ENCODE measurements at regions not wholly inside any gene's neighbourhood (a gene's known extent, or its start where the extent isn't known, plus 50 kb on each side); places are given as distances from the start of the nearest gene placed in this dataset.
"Not testable (repeated sequence)": the region's sequence is repeated elsewhere in the genome, so short reads cannot be mapped to it uniquely, and the experiment has no call there.

DNA sequence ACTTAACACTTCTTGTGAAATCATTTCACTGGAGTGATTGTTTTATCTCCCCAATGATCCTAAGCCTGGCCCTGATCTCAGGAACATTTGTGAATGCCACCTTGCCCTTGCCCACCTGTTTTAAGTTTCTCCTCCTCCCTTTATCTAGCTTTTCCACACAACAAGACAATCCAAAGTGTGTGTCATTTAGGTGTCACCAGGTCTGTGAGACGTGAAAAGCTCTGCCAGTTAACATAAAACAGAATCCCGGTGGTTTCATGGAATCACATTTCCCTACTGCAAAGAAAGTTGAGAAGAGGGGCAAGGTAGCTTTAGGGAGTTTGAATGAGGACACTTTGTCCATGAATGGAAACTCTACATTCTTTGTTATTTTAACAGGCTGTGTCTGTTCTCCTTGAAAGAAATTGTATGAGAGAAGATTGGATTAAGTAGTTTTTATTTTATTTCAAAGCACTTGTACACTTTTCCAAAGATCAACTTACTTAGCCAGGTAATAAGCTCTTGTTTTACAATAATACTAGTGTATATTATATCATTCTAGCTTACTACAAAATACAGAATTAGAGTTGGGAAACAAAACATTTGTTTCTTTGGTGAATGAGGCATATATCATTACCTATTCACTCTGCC, 239.0 kb downstream of the ISL1 start:
- Histone ChIP-seq H3K9me3 (no peaks in the 10 kb centered on the region), H3K27ac (no peak overlapping the region), H3K4me1 (no peaks in the 10 kb centered on the region), H3K36me3 (no peaks in the 10 kb centered on the region), H3K4me3 (replicated peaks in 1 of 3) (no peak overlapping the region), H3K27me3 (no peaks in the 10 kb centered on the region)
- no peak for DNase-seq
- WGBS, 2 donors = 19 to 24% methylated on average over 2 of the region's 2 CpGs
- intact Hi-C loops (cut with DNase I) = no loop called here
- no peak for TF ChIP-seq POLR2A (IDR thresholded peaks at IDR 0.05)
- TF ChIP-seq, protein P1, sequence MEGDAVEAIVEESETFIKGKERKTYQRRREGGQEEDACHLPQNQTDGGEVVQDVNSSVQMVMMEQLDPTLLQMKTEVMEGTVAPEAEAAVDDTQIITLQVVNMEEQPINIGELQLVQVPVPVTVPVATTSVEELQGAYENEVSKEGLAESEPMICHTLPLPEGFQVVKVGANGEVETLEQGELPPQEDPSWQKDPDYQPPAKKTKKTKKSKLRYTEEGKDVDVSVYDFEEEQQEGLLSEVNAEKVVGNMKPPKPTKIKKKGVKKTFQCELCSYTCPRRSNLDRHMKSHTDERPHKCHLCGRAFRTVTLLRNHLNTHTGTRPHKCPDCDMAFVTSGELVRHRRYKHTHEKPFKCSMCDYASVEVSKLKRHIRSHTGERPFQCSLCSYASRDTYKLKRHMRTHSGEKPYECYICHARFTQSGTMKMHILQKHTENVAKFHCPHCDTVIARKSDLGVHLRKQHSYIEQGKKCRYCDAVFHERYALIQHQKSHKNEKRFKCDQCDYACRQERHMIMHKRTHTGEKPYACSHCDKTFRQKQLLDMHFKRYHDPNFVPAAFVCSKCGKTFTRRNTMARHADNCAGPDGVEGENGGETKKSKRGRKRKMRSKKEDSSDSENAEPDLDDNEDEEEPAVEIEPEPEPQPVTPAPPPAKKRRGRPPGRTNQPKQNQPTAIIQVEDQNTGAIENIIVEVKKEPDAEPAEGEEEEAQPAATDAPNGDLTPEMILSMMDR (IDR thresholded peaks at IDR 0.05) = no peak

DNA sequence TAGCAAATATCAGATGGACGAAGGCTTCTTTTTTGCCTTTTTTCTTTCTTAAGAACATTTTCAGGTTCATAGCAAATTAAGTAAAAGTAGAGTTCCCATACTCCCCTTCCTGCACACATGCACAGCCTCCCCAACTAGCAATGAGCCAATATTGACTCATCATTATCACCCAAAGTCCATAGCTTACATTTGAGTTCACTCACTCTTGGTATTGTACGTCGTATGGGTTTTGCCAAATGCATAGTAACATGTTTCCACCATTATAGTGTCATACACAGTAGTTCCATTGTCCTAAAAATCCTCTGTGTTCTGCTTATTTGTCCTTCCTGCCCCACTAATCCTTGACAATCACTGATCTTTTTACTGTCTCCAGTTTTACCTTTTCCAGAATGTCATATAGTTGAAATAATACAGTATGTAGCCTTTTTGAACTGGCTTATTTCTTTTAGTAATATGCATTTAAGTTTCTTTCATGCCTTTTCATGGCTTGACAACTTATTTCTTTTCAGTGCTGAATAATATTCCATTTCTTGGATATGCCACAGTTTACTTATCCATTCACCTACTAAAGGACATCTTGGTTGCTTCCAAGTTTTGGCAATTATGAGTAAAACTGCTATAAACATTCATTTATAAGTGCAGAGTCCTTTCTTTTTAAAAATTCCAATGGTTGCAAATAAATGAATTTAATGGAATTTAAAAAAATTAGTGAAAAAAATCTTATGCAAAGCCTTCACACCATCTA, 242.1 kb downstream of the ISL1 start:
- WGBS, 2 donors = 92 to 94% methylated on average over 3 of the region's 3 CpGs
- Histone ChIP-seq H3K9me3 (no peaks in the 10 kb centered on the region), H3K4me1 (no peaks in the 10 kb centered on the region), H3K27me3 (no peaks in the 10 kb centered on the region), H3K4me3 (replicated peaks in 1 of 3) (no peak overlapping the region), H3K36me3 (no peaks in the 10 kb centered on the region), H3K27ac (no peak overlapping the region)
- intact Hi-C loops (cut with DNase I) = no loop called here
- TF ChIP-seq, protein P1 (IDR thresholded peaks at IDR 0.05) = no peak
- no peak for TF ChIP-seq POLR2A (IDR thresholded peaks at IDR 0.05)
- DNase-seq = no peak

DNA sequence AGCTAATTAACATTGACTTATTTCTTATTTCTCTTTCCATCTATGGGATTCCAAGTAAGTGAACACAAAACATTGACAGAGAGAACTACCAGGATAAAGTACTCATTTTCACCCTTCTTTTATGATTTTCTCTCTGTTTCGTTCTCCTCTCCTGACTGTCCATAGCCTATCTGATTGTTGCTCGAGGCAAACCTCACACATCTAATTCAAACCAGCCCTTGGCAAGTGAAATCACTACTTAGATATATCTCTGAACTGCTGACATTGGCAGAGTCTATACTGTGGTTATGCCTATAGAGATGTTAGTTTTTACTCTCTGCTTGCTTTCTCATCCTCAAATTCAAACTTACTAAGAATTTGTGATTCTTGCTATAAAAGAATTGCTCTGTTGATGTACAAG, 248.8 kb downstream of the ISL1 start:
- Histone ChIP-seq H3K9me3 (no peaks in the 10 kb centered on the region), H3K27ac (no peak overlapping the region), H3K4me1 (peaks cover 5 to 6% of the 10 kb centered on the region in 2 donors), H3K36me3 (no peaks in the 10 kb centered on the region), H3K4me3 (replicated peaks in 1 of 3) (no peak overlapping the region), H3K27me3 (no peaks in the 10 kb centered on the region)
- DNase-seq = no peak
- intact Hi-C loops (cut with DNase I) = no loop called here
- TF ChIP-seq, protein P1 (IDR thresholded peaks at IDR 0.05) = no peak
- no peak for TF ChIP-seq POLR2A (IDR thresholded peaks at IDR 0.05)
- WGBS, 2 donors = 56 to 66% methylated on average over 2 of the region's 2 CpGs

DNA sequence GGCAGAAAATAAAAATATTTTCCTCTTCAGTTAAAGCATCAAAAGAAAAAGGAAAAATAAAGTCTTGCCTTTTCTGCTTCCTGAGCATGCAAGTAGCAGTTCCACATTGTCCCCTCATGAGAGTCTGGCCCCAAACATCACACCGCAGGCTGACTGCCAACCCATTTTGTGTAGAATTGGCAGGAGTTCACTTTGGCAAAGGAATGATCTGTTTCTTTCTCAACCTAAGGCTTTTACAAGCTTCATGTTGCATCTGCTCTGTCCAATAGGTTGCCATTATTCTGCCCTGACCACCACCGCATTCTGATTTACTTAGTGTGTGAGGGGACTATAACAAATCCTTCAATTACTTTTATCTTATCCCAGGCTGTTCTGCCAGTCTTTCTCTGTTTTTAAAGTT, 249.5 kb downstream of the ISL1 start:
- intact Hi-C loops (cut with DNase I) = no loop called here
- peak; percentile 82 to 89 for DNase-seq
- Histone ChIP-seq H3K9me3 (no peaks in the 10 kb centered on the region), H3K4me1 (peaks cover 5 to 6% of the 10 kb centered on the region in 2 donors), H3K27ac (no peak overlapping the region), H3K36me3 (no peaks in the 10 kb centered on the region), H3K4me3 (replicated peaks in 1 of 3) (no peak overlapping the region), H3K27me3 (no peaks in the 10 kb centered on the region)
- 20 to 29% methylated on average over 2 of the region's 2 CpGs for WGBS, 2 donors
- TF ChIP-seq, protein P1 (IDR thresholded peaks at IDR 0.05) = no peak

DNA sequence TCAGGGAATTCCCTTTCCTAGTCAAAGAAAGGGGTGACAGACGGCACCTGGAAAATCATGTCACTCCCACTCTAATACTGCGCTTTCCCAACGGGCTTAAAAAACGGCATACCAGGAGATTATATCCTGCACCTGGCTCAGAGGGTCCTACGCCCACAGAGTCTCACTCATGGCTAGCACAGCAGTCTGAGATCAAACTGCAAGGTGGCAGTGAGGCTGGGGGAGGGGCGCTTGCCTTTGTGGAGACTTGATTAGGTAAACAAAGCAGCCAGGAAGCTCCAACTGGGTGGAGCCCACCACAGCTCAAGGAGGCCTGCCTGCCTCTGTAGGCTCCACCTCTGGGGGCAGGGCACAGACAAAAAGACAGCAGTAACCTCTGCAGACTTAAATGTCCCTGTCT, 253.7 kb downstream of the ISL1 start:
- 99% methylated on average over 6 of the region's 6 CpGs for WGBS, 2 donors

More for the DNA sequence above, 253.7 kb downstream of the ISL1 start:
- H3K27ac ChIP-seq; intact Hi-C loops (cut with DNase I); H3K9me3 ChIP-seq; H3K27me3 ChIP-seq; H3K4me3 ChIP-seq (replicated peaks in 1 of 3); DNase-seq; H3K36me3 ChIP-seq; H3K4me1 ChIP-seq: not testable (repeated sequence)
